ENCODE measurements at regions not wholly inside any gene's neighbourhood (a gene's known extent, or its start where the extent isn't known, plus 50 kb on each side); places are given as distances from the start of the nearest gene placed in this dataset.

DNA sequence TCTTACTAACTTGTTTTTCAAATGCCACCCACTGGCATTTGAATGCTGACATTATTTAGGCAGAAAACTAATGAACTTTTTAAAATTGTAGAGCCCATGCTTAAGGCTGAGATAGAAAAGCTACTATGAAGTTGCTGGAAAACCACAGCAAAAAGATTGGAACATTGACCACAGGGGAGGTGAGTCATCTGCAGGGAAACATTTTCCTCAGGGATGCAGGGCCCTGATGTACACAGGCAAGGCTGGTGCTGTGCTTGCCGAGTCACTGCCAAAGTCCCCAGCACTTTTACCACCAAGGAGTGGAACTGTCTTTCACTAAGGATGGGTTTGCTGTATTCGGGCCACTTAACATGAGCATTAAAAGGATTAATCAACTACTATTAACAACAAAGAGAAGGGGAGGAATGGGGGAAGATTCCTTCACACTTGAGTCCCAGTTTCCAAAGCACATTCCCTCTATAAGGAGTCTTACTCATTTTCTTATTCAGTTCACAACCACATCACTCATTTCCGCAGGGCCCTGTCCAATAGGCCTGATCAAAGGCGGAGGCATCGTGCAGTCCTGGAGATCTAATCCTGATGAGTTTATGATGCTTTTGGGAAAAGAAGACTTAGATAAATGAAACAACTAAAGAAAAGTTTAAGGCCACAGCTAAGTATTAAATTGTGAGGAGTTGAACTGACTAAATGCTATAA, 202.9 kb upstream of the NPY2R start:
- Histone ChIP-seq H4K20me1 (ENCODE audit: control insufficient read depth, extremely low read depth, insufficient read depth, low read length) (no peaks in the 10 kb centered on the region), H3K4me3 (ENCODE audit: control insufficient read depth in 2 of 3, extremely low read depth in 1 of 3, insufficient read depth in 2 of 3, low read depth in 1 of 3, low read length in 3 of 3) (no peak overlapping the region), H3K9me1 (ENCODE audit: control insufficient read depth, extremely low read depth, insufficient read depth, low read length) (no peaks in the 10 kb centered on the region), H2AFZ (ENCODE audit: control insufficient read depth, low read length) (no peak overlapping the region), H3K9ac (ENCODE audit: control insufficient read depth, extremely low read depth, insufficient read depth, low read length) (no peak overlapping the region), H3K27me3 (ENCODE audit: control insufficient read depth, extremely low read depth, insufficient read depth, low read length) (no peaks in the 10 kb centered on the region), H3K4me2 (ENCODE audit: control insufficient read depth, extremely low read depth, insufficient read depth, low read depth, low read length) (no peak overlapping the region), H3K27ac (ENCODE audit: control insufficient read depth, insufficient read depth, low read length) (no peak overlapping the region), H3K9me3 (ENCODE audit: control insufficient read depth, low read depth, low read length) (no peaks in the 10 kb centered on the region), H3K79me2 (ENCODE audit: control insufficient read depth, insufficient read depth, low read length) (no peaks in the 10 kb centered on the region), H3K36me3 (ENCODE audit: control insufficient read depth in 2 of 2, extremely low read depth in 1 of 2, insufficient read depth in 2 of 2, low read length in 2 of 2) (no peaks in the 10 kb centered on the region), H3K4me1 (ENCODE audit: control insufficient read depth, extremely low read depth, insufficient read depth, low read length) (no peaks in the 10 kb centered on the region)
- FAIRE-seq (no peak), DNase-seq (ENCODE audit: low read depth, low spot score) (no peak)
- dilution Hi-C loops (cut with MboI; ENCODE audit: extremely low pct_ligation_motif_present, low sequenced_read_pairs) = no loop called here
- TF ChIP-seq EZH2 (IDR thresholded peaks at IDR 0.05; ENCODE audit: low read length) = no peak
- no peak for TF ChIP-seq CTCF (optimal IDR thresholded peaks at IDR 0.05 in 1 of 3, IDR thresholded peaks at IDR 0.05 in 1 of 3, conservative IDR thresholded peaks at IDR 0.05 in 1 of 3; ENCODE audit: extremely low read depth in 1 of 3, insufficient read depth in 2 of 3, low read length in 3 of 3)

DNA sequence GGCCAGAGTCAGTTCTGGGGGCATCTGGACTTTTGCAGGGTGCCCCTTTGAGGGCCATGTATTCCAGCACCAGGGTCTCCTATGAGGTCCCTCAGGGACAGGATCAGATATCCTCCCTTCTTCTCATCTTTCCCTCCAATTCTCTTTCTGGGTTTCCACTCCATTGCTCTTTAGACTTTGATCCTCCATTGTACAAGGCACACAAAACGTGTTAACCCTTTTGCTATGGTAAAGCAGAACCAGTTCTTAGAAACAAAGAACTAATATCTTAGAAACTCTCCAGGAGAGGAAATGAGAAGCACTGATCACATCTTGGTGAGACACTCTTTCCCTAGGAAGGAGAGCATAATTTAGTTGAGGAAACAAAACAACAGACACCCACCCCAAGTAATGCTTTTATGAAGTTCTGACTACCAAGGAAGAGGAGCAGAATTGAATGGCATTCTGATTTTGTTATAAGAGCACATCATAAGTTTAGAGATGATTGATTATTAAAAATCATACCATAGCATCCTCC, 200.7 kb upstream of the NPY2R start:
- H2AFZ ChIP-seq (ENCODE audit: control insufficient read depth, low read length) = no peak overlapping the region
- H3K9me1 ChIP-seq (ENCODE audit: control insufficient read depth, extremely low read depth, insufficient read depth, low read length) = no peaks in the 10 kb centered on the region
- H3K27ac ChIP-seq (ENCODE audit: control insufficient read depth, insufficient read depth, low read length) = no peak overlapping the region
- H3K9ac ChIP-seq (ENCODE audit: control insufficient read depth, extremely low read depth, insufficient read depth, low read length) = no peak overlapping the region
- no peaks in the 10 kb centered on the region for H3K36me3 ChIP-seq (ENCODE audit: control insufficient read depth in 2 of 2, extremely low read depth in 1 of 2, insufficient read depth in 2 of 2, low read length in 2 of 2)
- dilution Hi-C loops (cut with MboI; ENCODE audit: extremely low pct_ligation_motif_present, low sequenced_read_pairs) = no loop called here
- no peak for DNase-seq (ENCODE audit: low read depth, low spot score)
- no peaks in the 10 kb centered on the region for H4K20me1 ChIP-seq (ENCODE audit: control insufficient read depth, extremely low read depth, insufficient read depth, low read length)
- no peak overlapping the region for H3K4me2 ChIP-seq (ENCODE audit: control insufficient read depth, extremely low read depth, insufficient read depth, low read depth, low read length)
- TF ChIP-seq EZH2 (IDR thresholded peaks at IDR 0.05; ENCODE audit: low read length) (no peak), CTCF (optimal IDR thresholded peaks at IDR 0.05 in 1 of 3, IDR thresholded peaks at IDR 0.05 in 1 of 3, conservative IDR thresholded peaks at IDR 0.05 in 1 of 3; ENCODE audit: extremely low read depth in 1 of 3, insufficient read depth in 2 of 3, low read length in 3 of 3) (no peak)
- H3K4me1 ChIP-seq (ENCODE audit: control insufficient read depth, extremely low read depth, insufficient read depth, low read length) = no peaks in the 10 kb centered on the region
- no peak for FAIRE-seq
- no peaks in the 10 kb centered on the region for H3K27me3 ChIP-seq (ENCODE audit: control insufficient read depth, extremely low read depth, insufficient read depth, low read length)
- no peaks in the 10 kb centered on the region for H3K79me2 ChIP-seq (ENCODE audit: control insufficient read depth, insufficient read depth, low read length)
- H3K9me3 ChIP-seq (ENCODE audit: control insufficient read depth, low read depth, low read length) = no peaks in the 10 kb centered on the region
- H3K4me3 ChIP-seq (ENCODE audit: control insufficient read depth in 2 of 3, extremely low read depth in 1 of 3, insufficient read depth in 2 of 3, low read depth in 1 of 3, low read length in 3 of 3) = no peak overlapping the region
